Hepatocyte (in vitro differentiated cells): ENCODE measurements at regions not wholly inside any gene's neighbourhood (a gene's known extent, or its start where the extent isn't known, plus 50 kb on each side); places are given as distances from the start of the nearest gene placed in this dataset.

Experiments
- EZH2 ChIP-seq: fragments of 200-600 bp; sonication (generic); IDR thresholded peaks from 2 replicates; pipeline ENCODE4 v1.6.1; 2016; ENCODE audit warnings: antibody characterized with exemption, mild to moderate bottlenecking, borderline replicate concordance
- EZH2phosphoT487 ChIP-seq: fragments of 200-600 bp; sonication (generic); IDR thresholded peaks from one replicate; pipeline ENCODE4 v1.6.1; 2018; ENCODE audit warnings: antibody characterized with exemption, mild to moderate bottlenecking, low read depth, moderate library complexity; ENCODE audit not compliant: unreplicated experiment, severe bottlenecking
- TF ChIP-seq, protein P1 (sequence below): fragments of 200-600 bp; sonication (generic); IDR thresholded peaks from 2 replicates; pipeline ENCODE4 v1.5.1; 2016; ENCODE audit warnings: antibody characterized with exemption, mild to moderate bottlenecking; ENCODE audit not compliant: poor library complexity

DNA sequence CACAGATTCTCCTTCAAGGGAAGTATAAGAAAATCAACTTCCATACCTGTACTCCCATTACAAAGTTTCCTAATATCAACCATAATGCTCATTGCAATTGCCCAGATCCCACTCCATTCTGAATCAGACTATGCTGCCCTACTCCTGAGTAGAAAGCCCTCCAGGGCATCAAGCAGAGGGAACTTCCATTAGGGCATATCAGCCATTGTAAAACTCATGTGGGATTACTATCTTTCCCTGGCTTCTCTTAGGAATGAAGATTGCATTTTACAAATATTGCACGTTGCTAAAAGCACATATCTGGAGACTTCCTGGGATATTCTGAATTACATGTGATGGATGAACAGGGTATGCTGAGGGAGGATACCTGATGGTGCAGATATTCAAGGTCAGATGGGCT lies 263.2 kb downstream of the FOXA2 start:
- TF ChIP-seq, protein P1, sequence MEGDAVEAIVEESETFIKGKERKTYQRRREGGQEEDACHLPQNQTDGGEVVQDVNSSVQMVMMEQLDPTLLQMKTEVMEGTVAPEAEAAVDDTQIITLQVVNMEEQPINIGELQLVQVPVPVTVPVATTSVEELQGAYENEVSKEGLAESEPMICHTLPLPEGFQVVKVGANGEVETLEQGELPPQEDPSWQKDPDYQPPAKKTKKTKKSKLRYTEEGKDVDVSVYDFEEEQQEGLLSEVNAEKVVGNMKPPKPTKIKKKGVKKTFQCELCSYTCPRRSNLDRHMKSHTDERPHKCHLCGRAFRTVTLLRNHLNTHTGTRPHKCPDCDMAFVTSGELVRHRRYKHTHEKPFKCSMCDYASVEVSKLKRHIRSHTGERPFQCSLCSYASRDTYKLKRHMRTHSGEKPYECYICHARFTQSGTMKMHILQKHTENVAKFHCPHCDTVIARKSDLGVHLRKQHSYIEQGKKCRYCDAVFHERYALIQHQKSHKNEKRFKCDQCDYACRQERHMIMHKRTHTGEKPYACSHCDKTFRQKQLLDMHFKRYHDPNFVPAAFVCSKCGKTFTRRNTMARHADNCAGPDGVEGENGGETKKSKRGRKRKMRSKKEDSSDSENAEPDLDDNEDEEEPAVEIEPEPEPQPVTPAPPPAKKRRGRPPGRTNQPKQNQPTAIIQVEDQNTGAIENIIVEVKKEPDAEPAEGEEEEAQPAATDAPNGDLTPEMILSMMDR = no peak
- TF ChIP-seq EZH2 (no peak), EZH2phosphoT487 (no peak)
